ENCODE measurements at regions not wholly inside any gene's neighbourhood (a gene's known extent, or its start where the extent isn't known, plus 50 kb on each side); places are given as distances from the start of the nearest gene placed in this dataset.
"Not testable (repeated sequence)": the region's sequence is repeated elsewhere in the genome, so short reads cannot be mapped to it uniquely, and the experiment has no call there.

- no peak for DNase-seq
Observed at GRCh38 chr12:131643631-131644452, 67.0 kb upstream of the SFSWAP start.

- no peak for DNase-seq
Observed at GRCh38 chr12:131644481-131644880, 66.4 kb upstream of the SFSWAP start.

GRCh38 chr12:131644917-131645316 is 66.0 kb upstream of the SFSWAP start:
- not testable (repeated sequence) for DNase-seq

DNA sequence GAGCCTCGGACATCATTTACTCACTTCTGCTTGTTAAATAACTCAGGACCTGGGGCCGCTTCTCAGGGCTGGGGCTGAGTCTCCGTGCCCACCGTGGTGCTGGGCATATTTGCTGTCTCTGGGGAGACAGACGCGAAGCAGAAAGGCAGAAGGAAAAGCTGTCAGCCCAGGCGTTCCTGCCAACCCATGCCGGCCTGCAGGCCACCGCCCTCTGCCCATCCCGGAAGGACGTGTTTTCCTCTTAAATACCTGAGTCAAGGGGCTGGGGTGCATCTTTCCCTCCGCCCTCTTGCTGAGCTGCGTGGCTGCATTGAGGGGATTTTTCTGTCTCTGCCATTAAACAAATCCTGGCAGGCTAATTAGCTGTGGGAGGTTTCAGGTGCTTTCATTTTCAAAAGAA is 65.3 kb upstream of the SFSWAP start:
- DNase-seq: not testable (repeated sequence)

DNA sequence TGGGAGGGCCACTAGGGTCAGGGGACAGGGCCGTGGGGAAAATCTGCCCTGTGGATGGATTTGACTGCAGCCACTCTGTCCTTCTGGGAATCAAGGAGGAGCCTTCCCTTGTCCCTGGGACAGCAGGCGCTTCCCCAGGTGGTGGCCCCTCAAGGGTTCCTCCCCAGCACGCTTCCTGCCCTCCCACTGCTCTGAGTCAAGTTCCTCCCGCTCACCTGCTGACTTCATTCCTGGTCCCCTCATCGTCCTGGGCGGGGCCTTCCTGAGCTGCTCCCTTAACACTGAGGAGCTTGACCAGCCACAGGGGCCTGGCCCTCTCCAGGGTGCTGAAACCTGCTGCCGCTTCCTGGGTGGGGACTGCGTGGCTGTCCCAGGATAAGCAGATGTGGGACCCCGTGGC is 64.4 kb upstream of the SFSWAP start:
- not testable (repeated sequence) for DNase-seq

- DNase-seq: no peak
Observed at GRCh38 chr12:131647667-131648066, 63.2 kb upstream of the SFSWAP start.

GRCh38 chr12:131655469-131656174 is 55.3 kb upstream of the SFSWAP start:
- DNase-seq: not testable (repeated sequence)

DNA sequence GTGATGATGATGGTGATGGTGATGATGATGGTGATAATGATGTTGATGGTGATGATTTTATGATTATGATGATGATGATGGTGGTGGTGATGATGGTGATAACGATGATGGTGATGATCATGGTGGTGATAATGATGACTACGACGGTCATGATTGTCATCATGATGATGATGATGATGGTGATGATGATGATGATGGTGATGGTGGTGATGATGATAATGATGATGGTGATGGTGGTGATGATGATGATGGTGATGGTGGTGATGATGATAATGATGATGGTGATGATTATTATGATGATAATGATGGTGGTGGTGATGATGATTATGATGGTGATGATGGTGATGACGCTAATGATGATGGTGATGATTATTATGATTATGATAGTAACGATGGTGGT is 54.1 kb upstream of the SFSWAP start:
- DNase-seq: not testable (repeated sequence)

- DNase-seq: not testable (repeated sequence)
Observed at GRCh38 chr12:131658605-131659004, 52.3 kb upstream of the SFSWAP start.

DNA sequence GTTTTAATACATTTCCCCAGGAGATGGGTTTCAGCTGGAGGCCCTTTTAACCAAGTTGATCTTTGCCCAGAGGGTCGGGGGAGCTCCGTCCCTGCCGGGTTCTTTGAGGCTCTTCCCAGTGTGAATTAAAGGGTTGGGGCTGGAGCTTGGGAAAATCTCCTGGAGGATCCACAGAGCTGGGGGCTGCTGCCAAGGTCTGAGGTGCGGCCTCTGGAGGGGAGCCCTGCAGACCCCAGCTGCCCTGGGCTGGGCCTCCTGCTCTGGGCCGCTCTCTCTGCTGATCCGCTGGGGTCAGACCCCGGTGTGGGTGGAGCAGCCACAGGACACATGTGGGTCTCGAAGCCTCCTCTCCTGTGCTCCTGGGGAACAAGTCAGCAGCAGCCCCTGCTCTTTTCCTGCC is 51.4 kb upstream of the SFSWAP start:
- DNase-seq: not testable (repeated sequence)

- DNase-seq: not testable (repeated sequence)
Observed at GRCh38 chr12:131659976-131660375, 50.9 kb upstream of the SFSWAP start.

DNA sequence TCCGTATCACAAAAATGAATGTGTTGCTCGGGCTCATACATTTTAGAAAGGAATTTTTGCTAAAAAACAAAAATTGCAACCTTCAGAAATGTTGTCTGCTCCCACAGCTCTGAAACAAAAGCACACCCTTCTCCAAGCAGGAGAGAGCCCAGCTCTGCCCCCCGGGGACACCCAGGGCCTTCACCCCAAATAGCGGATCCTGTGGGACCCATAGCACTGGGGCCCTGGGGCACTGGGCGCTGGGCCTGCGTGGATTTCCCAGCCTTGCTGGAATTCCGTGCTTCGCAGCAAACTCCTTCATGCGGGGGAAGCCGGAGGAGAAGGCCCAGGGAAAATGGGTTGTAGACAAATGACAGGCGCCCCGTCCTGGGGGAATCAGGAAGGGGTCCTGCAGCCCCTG is 50.5 kb upstream of the SFSWAP start:
- DNase-seq: not testable (repeated sequence)
